SK-N-SH (cell line): ENCODE measurements at regions not wholly inside any gene's neighbourhood (a gene's known extent, or its start where the extent isn't known, plus 50 kb on each side); places are given as distances from the start of the nearest gene placed in this dataset.

Experiments used
- CTCF ChIA-PET: fragments of 300-600, 350-600 bp; formaldehyde crosslinking; extraction: SDS; loops from one replicate; lab custom pipeline; 2021; lab: Yijun Ruan, JAX
- POLR2A ChIA-PET: fragments of 350-600 bp; sonication (Branson Sonifier 250); formaldehyde crosslinking; extraction: SDS; loops from one replicate; lab custom pipeline; 2020; ENCODE audit warnings: antibody characterized with exemption, inconsistent platforms; lab: Yijun Ruan, JAX
- DNase-seq: peaks from one replicate; pipeline ENCODE4 v3.0.0; 2012
- H2AFZ ChIP-seq: fragments of 200-600 bp; sonication (generic); 2 replicates; pipeline ENCODE4 v1.8.1; 2016; ENCODE audit warnings: antibody characterized with exemption, mild to moderate bottlenecking, low read depth
- H3F3A ChIP-seq: fragments of 200-600 bp; sonication (generic); replicated peaks from 2 replicates; pipeline ENCODE3; 2016; ENCODE audit warnings: antibody characterized with exemption, mild to moderate bottlenecking; ENCODE audit not compliant: insufficient read depth
- H3K27ac ChIP-seq, 2 experiments: fragments of 200-500 bp in 1 of 2; fragments of 200-600 bp in 1 of 2; sonication (Bioruptor generic) in 1 of 2; sonication (generic), shearing (Covaris generic) in 1 of 2; 2 replicates each; pipeline versions ENCODE4 v1.5.1 to v1.6.1; 2014 to 2016; ENCODE audit warnings: low read depth in 2 of 2, inconsistent platforms in 1 of 2, low read length in 1 of 2, mild to moderate bottlenecking in 1 of 2, mixed read lengths in 1 of 2
- H3K27me3 ChIP-seq: fragments of 200-600 bp; sonication (generic), shearing (Covaris generic); 2 replicates; pipeline ENCODE4 v1.6.1; 2016; ENCODE audit warnings: mixed run types; ENCODE audit not compliant: insufficient read depth
- H3K36me3 ChIP-seq, 2 experiments: fragments of 200-500 bp in 1 of 2; fragments of 200-600 bp in 1 of 2; sonication (Bioruptor generic) in 1 of 2; sonication (generic) in 1 of 2; replicated peaks in 1 of 2; 2 replicates each; pipeline versions ENCODE3 to v1.5.1; 2014 to 2016; ENCODE audit warnings: low read length in 1 of 2, mild to moderate bottlenecking in 1 of 2; ENCODE audit not compliant: insufficient read depth in 2 of 2, control insufficient read depth in 1 of 2
- H3K4me1 ChIP-seq, 2 experiments: fragments of 200-500 bp in 1 of 2; fragments of 200-600 bp in 1 of 2; sonication (Bioruptor generic) in 1 of 2; sonication (generic), shearing (Covaris generic) in 1 of 2; 2 replicates each; pipeline versions ENCODE4 v1.5.1 to v1.6.1; 2014 to 2016; ENCODE audit warnings: low read depth in 1 of 2, low read length in 1 of 2, mixed run types in 1 of 2; ENCODE audit not compliant: insufficient read depth in 2 of 2, control insufficient read depth in 1 of 2
- H3K4me2 ChIP-seq: fragments of 200-600 bp; sonication (generic), shearing (Covaris generic); 2 replicates; pipeline ENCODE4 v1.6.1; 2017; ENCODE audit warnings: mixed run types
- H3K4me3 ChIP-seq, 2 experiments: fragments of 200-500 bp in 1 of 2; fragments of 200-600 bp in 1 of 2; sonication (Bioruptor generic) in 1 of 2; sonication (generic), shearing (Covaris generic) in 1 of 2; 2 replicates each; pipeline versions ENCODE4 v1.5.1 to v1.8.1; 2014 to 2016; ENCODE audit warnings: low read depth in 2 of 2, inconsistent platforms in 1 of 2, low read length in 1 of 2, mild to moderate bottlenecking in 1 of 2, mixed read lengths in 1 of 2, moderate library complexity in 1 of 2
- H3K79me2 ChIP-seq: fragments of 200-600 bp; sonication (generic); 2 replicates; pipeline ENCODE4 v1.8.1; 2017; ENCODE audit warnings: mild to moderate bottlenecking; ENCODE audit not compliant: insufficient read depth
- H3K9ac ChIP-seq: fragments of 200-600 bp; sonication (generic); 2 replicates; pipeline ENCODE4 v1.6.1; 2017; ENCODE audit warnings: mixed run types
- H3K9me2 ChIP-seq: fragments of 200-600 bp; sonication (generic); 2 replicates; pipeline ENCODE4 v1.6.1; 2017; ENCODE audit warnings: mixed run types
- H3K9me3 ChIP-seq: fragments of 200-600 bp; sonication (generic); 2 replicates; pipeline ENCODE4 v1.6.1; 2017; ENCODE audit warnings: mixed run types, mild to moderate bottlenecking, moderate library complexity
- H4K20me1 ChIP-seq: fragments of 200-600 bp; sonication (generic); 2 replicates; pipeline ENCODE4 v1.6.1; 2017; ENCODE audit warnings: mild to moderate bottlenecking, mixed run types; ENCODE audit not compliant: insufficient read depth
- CHD2 ChIP-seq: fragments of 150-350 bp; IDR thresholded peaks from 2 replicates; pipeline ENCODE4 v1.6.1; 2018; ENCODE audit warnings: low read length; ENCODE audit not compliant: partially characterized antibody
- ELF1 ChIP-seq: IDR thresholded peaks from 2 replicates; pipeline ENCODE4 v1.4.0; 2012
- EZH2phosphoT487 ChIP-seq: fragments of 200-600 bp; sonication (generic); IDR thresholded peaks from 2 replicates; pipeline ENCODE4 v1.6.1; 2017; ENCODE audit warnings: low read depth, mixed run types, mild to moderate bottlenecking, antibody characterized with exemption, moderate library complexity, borderline replicate concordance
- GABPA ChIP-seq: IDR thresholded peaks from 2 replicates; pipeline ENCODE4 v1.4.0; 2012; ENCODE audit warnings: low read depth, mild to moderate bottlenecking
- GATA2 ChIP-seq: sonication (generic); formaldehyde crosslinking; IDR thresholded peaks from 2 replicates; pipeline ENCODE4 v1.5.0; 2020; ENCODE audit warnings: mild to moderate bottlenecking, missing genetic modification reagents
- JUND ChIP-seq: IDR thresholded peaks from 2 replicates; pipeline ENCODE4 v1.4.0; 2012
- MEF2A ChIP-seq: IDR thresholded peaks from 2 replicates; pipeline ENCODE4 v1.4.0; 2012; ENCODE audit warnings: low read depth, borderline replicate concordance
- MXI1 ChIP-seq: IDR thresholded peaks from 2 replicates; pipeline ENCODE4 v1.6.1; 2012; ENCODE audit warnings: mild to moderate bottlenecking, low read depth, low read length, improper control_type of control experiment
- NRF1 ChIP-seq: IDR thresholded peaks from 2 replicates; pipeline ENCODE4 v1.6.1; 2012; ENCODE audit warnings: low read depth, mild to moderate bottlenecking, low read length
- POLR2AphosphoS5 ChIP-seq: IDR thresholded peaks from 2 replicates; pipeline ENCODE4 v1.6.1; 2012; ENCODE audit warnings: low read depth, low read length
- RCOR1 ChIP-seq: fragments of 150-350 bp; IDR thresholded peaks from 2 replicates; pipeline ENCODE4 v1.6.1; 2017; ENCODE audit warnings: antibody characterized with exemption, low read length
- RXRA ChIP-seq: IDR thresholded peaks from 2 replicates; pipeline ENCODE4 v1.4.0; 2012; ENCODE audit warnings: low read depth, mild to moderate bottlenecking, borderline replicate concordance
- SMC3 ChIP-seq: IDR thresholded peaks from 2 replicates; pipeline ENCODE4 v1.6.1; 2012; ENCODE audit warnings: low read depth, low read length, improper control_type of control experiment
- TEAD4 ChIP-seq: IDR thresholded peaks from 2 replicates; pipeline ENCODE4 v1.4.0; 2012; ENCODE audit warnings: mild to moderate bottlenecking, borderline replicate concordance; ENCODE audit not compliant: insufficient read depth
- WGBS: methylation state at CpG from one replicate; pipeline ENCODE4 v1.1.6; 2017; ENCODE audit warnings: low lambda C conversion rate; 5-methylcytosine and 5-hydroxymethylcytosine counted together
- TF ChIP-seq, protein P1 (sequence below): IDR thresholded peaks from 2 replicates; pipeline ENCODE4; 2012
- TF ChIP-seq, protein P2 (sequence below): fragments of 150-350 bp; IDR thresholded peaks from 2 replicates; pipeline ENCODE4 v1.6.1; 2017; ENCODE audit warnings: antibody characterized with exemption, low read length, low read depth, borderline replicate concordance
- TF ChIP-seq, protein P3 (sequence below): fragments of 150-350 bp; IDR thresholded peaks from 2 replicates; pipeline ENCODE4 v1.6.1; 2016; ENCODE audit warnings: mild to moderate bottlenecking, low read depth, low read length
- TF ChIP-seq, protein P4 (sequence below): fragments of 200-600 bp; sonication (generic); IDR thresholded peaks from 2 replicates; pipeline ENCODE4 v1.6.1; 2017; ENCODE audit warnings: antibody characterized with exemption, mild to moderate bottlenecking, moderate library complexity
- TF ChIP-seq, protein P5 (sequence below): IDR thresholded peaks from 2 replicates; pipeline ENCODE4 v1.4.0; 2012; ENCODE audit warnings: low read depth, borderline replicate concordance

DNA sequence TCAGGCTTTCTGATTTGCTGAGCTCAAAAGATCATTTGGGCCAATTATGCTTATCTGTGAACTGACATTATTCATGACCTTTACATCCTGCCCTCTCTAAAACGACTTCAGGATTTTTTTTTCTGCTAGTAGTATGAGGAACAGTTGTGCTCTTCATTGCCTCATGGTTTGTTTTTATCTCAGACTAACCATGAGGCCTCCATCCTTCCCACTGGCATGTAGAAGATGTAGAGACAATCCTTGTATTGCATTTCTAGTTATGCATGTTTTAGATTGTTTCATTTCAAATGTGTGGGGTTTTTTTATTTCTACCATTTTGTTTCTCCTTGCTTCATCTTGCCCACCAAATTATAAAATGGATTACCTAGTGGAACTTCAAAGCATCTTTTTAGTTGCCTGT lies 82.8 kb upstream of the C1orf87 start:
- Histone ChIP-seq H3K9ac (no peak overlapping the region), H3F3A (no peaks in the 10 kb centered on the region), H3K4me2 (no peak overlapping the region), H3K27ac (no peak overlapping the region), H3K9me3 (no peaks in the 10 kb centered on the region), H2AFZ (no peak overlapping the region), H4K20me1 (no peaks in the 10 kb centered on the region), H3K36me3 (no peaks in the 10 kb centered on the region), H3K9me2 (no peaks in the 10 kb centered on the region), H3K27me3 (no peaks in the 10 kb centered on the region), H3K4me3 (no peak overlapping the region), H3K79me2 (no peaks in the 10 kb centered on the region), H3K4me1 (peaks cover 0 to 3% of the 10 kb centered on the region in 2 experiments; a peak in 2 of 4 replicates)
- POLR2A ChIA-PET, result no interaction called here
- DNase-seq, result no peak
- CTCF ChIA-PET, result interaction anchor here (1.1 to 4.3 kb wide), 9 partner anchors 9 to 1581 kb away, joined by 3 to 26 read pairs (median 4); no protein-coding TSS in a partner anchor
- 40% methylated on average over 1 of the region's 1 CpG for WGBS
- TF ChIP-seq, protein P1, sequence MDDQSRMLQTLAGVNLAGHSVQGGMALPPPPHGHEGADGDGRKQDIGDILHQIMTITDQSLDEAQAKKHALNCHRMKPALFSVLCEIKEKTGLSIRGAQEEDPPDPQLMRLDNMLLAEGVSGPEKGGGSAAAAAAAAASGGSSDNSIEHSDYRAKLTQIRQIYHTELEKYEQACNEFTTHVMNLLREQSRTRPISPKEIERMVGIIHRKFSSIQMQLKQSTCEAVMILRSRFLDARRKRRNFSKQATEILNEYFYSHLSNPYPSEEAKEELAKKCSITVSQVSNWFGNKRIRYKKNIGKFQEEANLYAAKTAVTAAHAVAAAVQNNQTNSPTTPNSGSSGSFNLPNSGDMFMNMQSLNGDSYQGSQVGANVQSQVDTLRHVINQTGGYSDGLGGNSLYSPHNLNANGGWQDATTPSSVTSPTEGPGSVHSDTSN, result no peak
- no peak for TF ChIP-seq MEF2A
- TF ChIP-seq, protein P2, sequence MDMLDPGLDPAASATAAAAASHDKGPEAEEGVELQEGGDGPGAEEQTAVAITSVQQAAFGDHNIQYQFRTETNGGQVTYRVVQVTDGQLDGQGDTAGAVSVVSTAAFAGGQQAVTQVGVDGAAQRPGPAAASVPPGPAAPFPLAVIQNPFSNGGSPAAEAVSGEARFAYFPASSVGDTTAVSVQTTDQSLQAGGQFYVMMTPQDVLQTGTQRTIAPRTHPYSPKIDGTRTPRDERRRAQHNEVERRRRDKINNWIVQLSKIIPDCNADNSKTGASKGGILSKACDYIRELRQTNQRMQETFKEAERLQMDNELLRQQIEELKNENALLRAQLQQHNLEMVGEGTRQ, result no peak
- TF ChIP-seq POLR2AphosphoS5, result no peak
- TF ChIP-seq, protein P3, sequence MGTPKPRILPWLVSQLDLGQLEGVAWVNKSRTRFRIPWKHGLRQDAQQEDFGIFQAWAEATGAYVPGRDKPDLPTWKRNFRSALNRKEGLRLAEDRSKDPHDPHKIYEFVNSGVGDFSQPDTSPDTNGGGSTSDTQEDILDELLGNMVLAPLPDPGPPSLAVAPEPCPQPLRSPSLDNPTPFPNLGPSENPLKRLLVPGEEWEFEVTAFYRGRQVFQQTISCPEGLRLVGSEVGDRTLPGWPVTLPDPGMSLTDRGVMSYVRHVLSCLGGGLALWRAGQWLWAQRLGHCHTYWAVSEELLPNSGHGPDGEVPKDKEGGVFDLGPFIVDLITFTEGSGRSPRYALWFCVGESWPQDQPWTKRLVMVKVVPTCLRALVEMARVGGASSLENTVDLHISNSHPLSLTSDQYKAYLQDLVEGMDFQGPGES, result no peak
- no peak for TF ChIP-seq GABPA
- no peak for TF ChIP-seq TEAD4
- TF ChIP-seq CHD2, result no peak
- no peak for TF ChIP-seq RXRA
- TF ChIP-seq SMC3, result no peak
- no peak for TF ChIP-seq MXI1
- TF ChIP-seq, protein P4, sequence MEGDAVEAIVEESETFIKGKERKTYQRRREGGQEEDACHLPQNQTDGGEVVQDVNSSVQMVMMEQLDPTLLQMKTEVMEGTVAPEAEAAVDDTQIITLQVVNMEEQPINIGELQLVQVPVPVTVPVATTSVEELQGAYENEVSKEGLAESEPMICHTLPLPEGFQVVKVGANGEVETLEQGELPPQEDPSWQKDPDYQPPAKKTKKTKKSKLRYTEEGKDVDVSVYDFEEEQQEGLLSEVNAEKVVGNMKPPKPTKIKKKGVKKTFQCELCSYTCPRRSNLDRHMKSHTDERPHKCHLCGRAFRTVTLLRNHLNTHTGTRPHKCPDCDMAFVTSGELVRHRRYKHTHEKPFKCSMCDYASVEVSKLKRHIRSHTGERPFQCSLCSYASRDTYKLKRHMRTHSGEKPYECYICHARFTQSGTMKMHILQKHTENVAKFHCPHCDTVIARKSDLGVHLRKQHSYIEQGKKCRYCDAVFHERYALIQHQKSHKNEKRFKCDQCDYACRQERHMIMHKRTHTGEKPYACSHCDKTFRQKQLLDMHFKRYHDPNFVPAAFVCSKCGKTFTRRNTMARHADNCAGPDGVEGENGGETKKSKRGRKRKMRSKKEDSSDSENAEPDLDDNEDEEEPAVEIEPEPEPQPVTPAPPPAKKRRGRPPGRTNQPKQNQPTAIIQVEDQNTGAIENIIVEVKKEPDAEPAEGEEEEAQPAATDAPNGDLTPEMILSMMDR, result no peak
- no peak for TF ChIP-seq NRF1
- TF ChIP-seq, protein P5, sequence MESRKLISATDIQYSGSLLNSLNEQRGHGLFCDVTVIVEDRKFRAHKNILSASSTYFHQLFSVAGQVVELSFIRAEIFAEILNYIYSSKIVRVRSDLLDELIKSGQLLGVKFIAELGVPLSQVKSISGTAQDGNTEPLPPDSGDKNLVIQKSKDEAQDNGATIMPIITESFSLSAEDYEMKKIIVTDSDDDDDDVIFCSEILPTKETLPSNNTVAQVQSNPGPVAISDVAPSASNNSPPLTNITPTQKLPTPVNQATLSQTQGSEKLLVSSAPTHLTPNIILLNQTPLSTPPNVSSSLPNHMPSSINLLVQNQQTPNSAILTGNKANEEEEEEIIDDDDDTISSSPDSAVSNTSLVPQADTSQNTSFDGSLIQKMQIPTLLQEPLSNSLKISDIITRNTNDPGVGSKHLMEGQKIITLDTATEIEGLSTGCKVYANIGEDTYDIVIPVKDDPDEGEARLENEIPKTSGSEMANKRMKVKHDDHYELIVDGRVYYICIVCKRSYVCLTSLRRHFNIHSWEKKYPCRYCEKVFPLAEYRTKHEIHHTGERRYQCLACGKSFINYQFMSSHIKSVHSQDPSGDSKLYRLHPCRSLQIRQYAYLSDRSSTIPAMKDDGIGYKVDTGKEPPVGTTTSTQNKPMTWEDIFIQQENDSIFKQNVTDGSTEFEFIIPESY, result no peak
- no peak for TF ChIP-seq ELF1
- TF ChIP-seq JUND, result no peak
- TF ChIP-seq RCOR1, result no peak
- TF ChIP-seq EZH2phosphoT487, result no peak
- TF ChIP-seq GATA2, result no peak
